ENCODE measurements at regions not wholly inside any gene's neighbourhood (a gene's known extent, or its start where the extent isn't known, plus 50 kb on each side); places are given as distances from the start of the nearest gene placed in this dataset.
A peak's percentile ranks its signal among the peaks of the same experiment; 100 is the strongest.

DNA sequence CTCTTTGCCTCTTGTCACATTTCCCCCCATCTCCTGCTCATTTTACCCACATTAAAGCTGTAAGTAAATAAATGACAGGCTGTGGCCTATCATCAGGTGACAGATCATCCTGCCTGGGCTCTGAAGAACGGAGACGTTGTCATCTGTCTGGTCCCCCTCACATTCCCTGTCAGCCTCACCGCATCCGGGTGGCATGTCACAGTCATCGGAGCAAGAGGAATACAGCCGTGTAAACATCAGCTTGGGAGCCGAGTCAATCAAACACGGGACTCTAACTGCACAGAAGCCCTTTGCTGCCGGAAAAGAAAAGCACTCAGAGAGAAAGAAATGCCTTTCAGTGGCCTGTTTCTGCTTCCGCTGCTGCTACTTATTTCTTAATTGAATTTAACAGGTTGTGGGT, 371.9 kb upstream of the ID4 start:
- Mint-ChIP-seq H3K4me1 (peaks cover 15% of the 10 kb centered on the region), H3K4me3 (no peak overlapping the region), H3K27me3 (ENCODE audit: low read depth, poor library complexity) (no peaks in the 10 kb centered on the region), H3K36me3 (ENCODE audit: low read depth) (no peaks in the 10 kb centered on the region), H3K9me3 (no peaks in the 10 kb centered on the region), H3K27ac (peak overlapping the region; percentile 82)
- TF ChIP-seq, protein P1, sequence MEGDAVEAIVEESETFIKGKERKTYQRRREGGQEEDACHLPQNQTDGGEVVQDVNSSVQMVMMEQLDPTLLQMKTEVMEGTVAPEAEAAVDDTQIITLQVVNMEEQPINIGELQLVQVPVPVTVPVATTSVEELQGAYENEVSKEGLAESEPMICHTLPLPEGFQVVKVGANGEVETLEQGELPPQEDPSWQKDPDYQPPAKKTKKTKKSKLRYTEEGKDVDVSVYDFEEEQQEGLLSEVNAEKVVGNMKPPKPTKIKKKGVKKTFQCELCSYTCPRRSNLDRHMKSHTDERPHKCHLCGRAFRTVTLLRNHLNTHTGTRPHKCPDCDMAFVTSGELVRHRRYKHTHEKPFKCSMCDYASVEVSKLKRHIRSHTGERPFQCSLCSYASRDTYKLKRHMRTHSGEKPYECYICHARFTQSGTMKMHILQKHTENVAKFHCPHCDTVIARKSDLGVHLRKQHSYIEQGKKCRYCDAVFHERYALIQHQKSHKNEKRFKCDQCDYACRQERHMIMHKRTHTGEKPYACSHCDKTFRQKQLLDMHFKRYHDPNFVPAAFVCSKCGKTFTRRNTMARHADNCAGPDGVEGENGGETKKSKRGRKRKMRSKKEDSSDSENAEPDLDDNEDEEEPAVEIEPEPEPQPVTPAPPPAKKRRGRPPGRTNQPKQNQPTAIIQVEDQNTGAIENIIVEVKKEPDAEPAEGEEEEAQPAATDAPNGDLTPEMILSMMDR (IDR thresholded peaks at IDR 0.05) = no peak
- DNase-seq = peak; percentile 9

DNA sequence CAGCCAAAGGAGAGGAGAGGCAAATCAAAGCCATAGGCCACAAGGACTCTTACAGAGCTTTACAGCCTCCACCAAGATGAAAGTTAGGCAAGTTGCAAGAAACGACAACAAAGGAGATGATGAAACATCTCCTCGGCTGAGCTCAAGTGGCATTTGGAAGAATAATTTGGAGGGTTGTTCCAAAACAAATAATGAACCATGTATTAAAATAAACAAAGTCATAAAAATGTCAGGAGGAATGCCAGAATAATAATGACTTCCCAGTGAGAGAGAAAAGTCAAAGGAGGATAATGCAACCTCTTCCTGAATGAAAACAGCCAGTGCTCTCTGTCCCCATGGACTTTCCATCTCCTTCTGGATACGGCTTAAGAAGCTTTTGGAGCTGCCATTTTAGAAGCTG, 371.4 kb upstream of the ID4 start:
- Mint-ChIP-seq H3K27me3 (ENCODE audit: low read depth, poor library complexity) (no peaks in the 10 kb centered on the region), H3K4me1 (peaks cover 15% of the 10 kb centered on the region), H3K36me3 (ENCODE audit: low read depth) (no peaks in the 10 kb centered on the region), H3K27ac (peak overlapping the region; percentile 82), H3K9me3 (no peaks in the 10 kb centered on the region), H3K4me3 (no peak overlapping the region)
- TF ChIP-seq, protein P1 (IDR thresholded peaks at IDR 0.05) = no peak
- no peak for DNase-seq

DNA sequence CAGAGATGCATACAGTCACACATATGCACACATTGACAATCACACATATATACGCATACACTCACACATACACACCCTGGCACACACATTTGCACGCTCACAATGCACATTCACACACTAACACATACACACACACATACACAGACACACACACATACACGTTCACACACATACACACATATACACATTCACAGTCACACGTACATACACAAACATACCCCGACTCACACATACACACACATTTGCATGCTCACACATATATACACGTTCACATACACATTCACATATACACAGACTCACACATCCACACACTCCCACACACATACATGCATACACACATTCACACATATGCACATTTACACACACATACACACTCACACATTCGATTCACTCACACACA, 366.8 kb upstream of the ID4 start:
- Mint-ChIP-seq H3K4me3 (no peak overlapping the region), H3K27me3 (ENCODE audit: low read depth, poor library complexity) (no peaks in the 10 kb centered on the region), H3K4me1 (peaks cover 10% of the 10 kb centered on the region), H3K27ac (no peak overlapping the region), H3K36me3 (ENCODE audit: low read depth) (no peaks in the 10 kb centered on the region), H3K9me3 (peaks cover 4% of the 10 kb centered on the region)
- TF ChIP-seq, protein P1 (IDR thresholded peaks at IDR 0.05) = no peak
- no peak for DNase-seq

DNA sequence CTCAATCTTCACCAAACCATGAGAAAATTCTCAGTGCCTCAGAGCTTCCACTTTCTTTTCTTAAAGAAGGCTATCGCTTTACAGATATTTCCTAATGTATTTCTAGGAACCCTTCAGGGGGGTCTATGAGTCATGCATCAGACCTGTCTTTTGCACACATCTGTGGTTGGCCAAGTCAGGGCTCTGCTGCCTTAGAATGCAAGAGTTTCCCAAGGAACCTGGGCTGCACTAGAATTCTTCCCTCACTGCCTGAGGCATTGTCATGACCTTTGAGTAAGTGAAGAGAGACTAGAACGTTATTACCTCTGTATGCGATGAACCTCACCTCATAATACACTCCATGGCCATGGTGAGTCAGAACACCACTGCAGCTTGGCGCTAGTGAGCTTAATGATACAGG, 365.0 kb upstream of the ID4 start:
- H3K4me3 Mint-ChIP-seq = no peak overlapping the region
- H3K9me3 Mint-ChIP-seq = peaks cover 20% of the 10 kb centered on the region
- no peaks in the 10 kb centered on the region for H3K4me1 Mint-ChIP-seq
- H3K27me3 Mint-ChIP-seq (ENCODE audit: low read depth, poor library complexity) = peaks cover 3% of the 10 kb centered on the region
- DNase-seq = no peak
- no peak overlapping the region for H3K27ac Mint-ChIP-seq
- TF ChIP-seq, protein P1 (IDR thresholded peaks at IDR 0.05) = no peak
- no peaks in the 10 kb centered on the region for H3K36me3 Mint-ChIP-seq (ENCODE audit: low read depth)

DNA sequence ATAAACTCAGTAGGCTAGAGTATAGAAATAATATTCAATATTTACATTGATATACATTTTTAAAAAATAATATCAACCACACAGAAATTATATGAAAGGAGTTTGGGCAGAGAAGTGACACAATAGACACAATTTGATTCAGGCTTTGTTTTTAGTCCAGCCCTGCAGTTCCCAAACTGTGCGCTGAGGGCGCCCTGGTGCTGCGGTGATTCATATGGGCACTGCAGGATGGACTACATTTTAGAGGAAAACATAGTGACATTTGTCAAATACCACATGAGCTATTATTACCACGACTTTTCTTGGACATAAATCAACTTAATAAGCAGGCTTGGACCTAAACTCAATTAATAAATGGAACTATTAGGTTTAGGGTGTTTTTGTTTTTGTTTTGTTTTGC, 364.3 kb upstream of the ID4 start:
- H3K9me3 Mint-ChIP-seq = peaks cover 26% of the 10 kb centered on the region
- no peaks in the 10 kb centered on the region for H3K4me1 Mint-ChIP-seq
- DNase-seq = no peak
- H3K36me3 Mint-ChIP-seq (ENCODE audit: low read depth) = no peaks in the 10 kb centered on the region
- TF ChIP-seq, protein P1 (IDR thresholded peaks at IDR 0.05) = peak; percentile 40
- peaks cover 3% of the 10 kb centered on the region for H3K27me3 Mint-ChIP-seq (ENCODE audit: low read depth, poor library complexity)
- H3K27ac Mint-ChIP-seq = no peak overlapping the region
- H3K4me3 Mint-ChIP-seq = no peak overlapping the region

DNA sequence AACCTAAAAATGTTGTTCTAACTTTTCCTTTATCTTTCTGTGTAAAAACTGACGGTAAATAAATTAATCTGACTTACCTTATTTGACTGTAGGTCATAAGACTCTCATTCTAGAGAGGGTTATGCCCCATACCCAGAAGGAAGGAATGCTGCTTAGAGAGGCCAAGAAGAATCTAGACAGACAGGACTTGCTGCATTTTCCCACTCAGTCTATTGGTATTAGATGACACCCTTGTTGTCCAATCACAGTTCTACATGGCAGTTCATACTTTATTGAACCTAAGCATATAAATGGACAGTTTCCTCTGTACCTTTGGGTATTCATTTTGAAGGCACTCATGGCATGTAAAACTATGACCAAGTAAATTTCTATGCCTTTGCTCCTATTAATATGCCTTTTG, 359.6 kb upstream of the ID4 start:
- H3K4me3 Mint-ChIP-seq = no peak overlapping the region
- TF ChIP-seq, protein P1 (IDR thresholded peaks at IDR 0.05) = no peak
- H3K36me3 Mint-ChIP-seq (ENCODE audit: low read depth) = no peaks in the 10 kb centered on the region
- H3K27me3 Mint-ChIP-seq (ENCODE audit: low read depth, poor library complexity) = peaks cover 8% of the 10 kb centered on the region
- no peak overlapping the region for H3K27ac Mint-ChIP-seq
- H3K4me1 Mint-ChIP-seq = no peaks in the 10 kb centered on the region
- no peak for DNase-seq
- H3K9me3 Mint-ChIP-seq = peaks cover 26% of the 10 kb centered on the region

Measured in nephron progenitor cell (in vitro differentiated cells).